Upper lobe of left lung (tissue), 4 donors: ENCODE measurements at regions not wholly inside any gene's neighbourhood (a gene's known extent, or its start where the extent isn't known, plus 50 kb on each side); places are given as distances from the start of the nearest gene placed in this dataset.

Experiments
- CTCF ChIP-seq, 6 experiments: fragments of 450-650 bp in 4 of 6; fragments of 200-600 bp in 2 of 6; sonication (generic) in 2 of 6; IDR thresholded peaks; one replicate each; pipeline ENCODE4 v1.5.1; 2016 to 2019; ENCODE audit warnings: antibody characterized with exemption in 6 of 6
- EP300 ChIP-seq, 4 donors: sonication (generic); formaldehyde crosslinking; IDR thresholded peaks; one replicate each; pipeline ENCODE4 v1.5.1; 2017; ENCODE audit warnings: antibody characterized with exemption in 4 of 4, control low read depth in 2 of 4
- POLR2A ChIP-seq, 4 donors: fragments of 450-650 bp; IDR thresholded peaks; one replicate each; pipeline ENCODE4 v1.5.1; 2016 to 2017; ENCODE audit warnings: antibody characterized with exemption in 4 of 4, mild to moderate bottlenecking in 2 of 4
- POLR2AphosphoS5 ChIP-seq, 2 donors: sonication (generic); formaldehyde crosslinking; IDR thresholded peaks; one replicate each; pipeline ENCODE4 v1.5.1; 2017; ENCODE audit warnings: antibody characterized with exemption in 2 of 2

- TF ChIP-seq CTCF (IDR thresholded peaks at IDR 0.05): no peak
- TF ChIP-seq POLR2A (IDR thresholded peaks at IDR 0.05): no peak
- TF ChIP-seq EP300 (IDR thresholded peaks at IDR 0.05): no peak
- TF ChIP-seq POLR2AphosphoS5 (IDR thresholded peaks at IDR 0.05): no peak
Measured at GRCh38 chr6:11853678-11854407, 75.2 kb upstream of the ADTRP start.
